ENCODE measurements at regions not wholly inside any gene's neighbourhood (a gene's known extent, or its start where the extent isn't known, plus 50 kb on each side); places are given as distances from the start of the nearest gene placed in this dataset.

GRCh38 chr9:88786291-88787079 is 204.8 kb upstream of the S1PR3 start:
- dilution Hi-C loops (cut with MboI; ENCODE audit: extremely low pct_ligation_motif_present, low sequenced_read_pairs) (no loop called here), intact Hi-C loops (cut with micrococcal nuclease) (no loop called here)
- no peaks in the 10 kb centered on the region for H3K36me3 ChIP-seq (ENCODE audit: control insufficient read depth in 2 of 2, extremely low read depth in 1 of 2, insufficient read depth in 2 of 2, low read length in 2 of 2)
- POLR2A ChIA-PET: no interaction called here
- no peak overlapping the region for H3K9ac ChIP-seq (replicated peaks; ENCODE audit: extremely low read depth, insufficient read depth, low read length)
- no peak for DNase-seq (ENCODE audit: low read depth, low spot score)
- no peak overlapping the region for H2AFZ ChIP-seq (ENCODE audit: low read depth, low read length)
- no peaks in the 10 kb centered on the region for H3K79me2 ChIP-seq (ENCODE audit: control insufficient read depth, insufficient read depth, low read length)
- CTCF ChIA-PET: interaction anchor here (1.1 to 1.2 kb wide), 2 partner anchors 184 to 215 kb away, joined by 3 to 4 read pairs; no protein-coding TSS in a partner anchor
- H3K27ac ChIP-seq (ENCODE audit: insufficient read depth, low read depth, low read length): no peak overlapping the region
- TF ChIP-seq CTCF (IDR thresholded peaks at IDR 0.05; ENCODE audit: extremely low read depth in 1 of 2, insufficient read depth in 1 of 2, low read depth in 1 of 2, low read length in 2 of 2) (no peak), GATA2 (IDR thresholded peaks at IDR 0.05; ENCODE audit: insufficient read depth, insufficient read length, low read depth, low read length) (no peak), JUN (IDR thresholded peaks at IDR 0.05; ENCODE audit: borderline replicate concordance, insufficient read depth, insufficient read length, low read depth) (no peak), POLR2AphosphoS5 (IDR thresholded peaks at IDR 0.05; ENCODE audit: insufficient read depth, low read depth, low read length) (no peak)
- TF ChIP-seq, protein P1, sequence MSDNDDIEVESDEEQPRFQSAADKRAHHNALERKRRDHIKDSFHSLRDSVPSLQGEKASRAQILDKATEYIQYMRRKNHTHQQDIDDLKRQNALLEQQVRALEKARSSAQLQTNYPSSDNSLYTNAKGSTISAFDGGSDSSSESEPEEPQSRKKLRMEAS (IDR thresholded peaks at IDR 0.05; ENCODE audit: insufficient read depth, insufficient read length): no peak
- H3K4me2 ChIP-seq (ENCODE audit: insufficient read depth, low read length): no peak overlapping the region
- H3K4me1 ChIP-seq (ENCODE audit: control insufficient read depth, extremely low read depth, insufficient read depth, low read length): peaks cover 13% of the 10 kb centered on the region
- H3K9me3 ChIP-seq (replicated peaks; ENCODE audit: control insufficient read depth, insufficient read depth, low read length): no peaks in the 10 kb centered on the region
- no TSS peak for BruUV-seq (replicated peaks)
- no peak for FAIRE-seq
- no peaks in the 10 kb centered on the region for H3K27me3 ChIP-seq (ENCODE audit: control insufficient read depth in 2 of 2, insufficient read depth in 2 of 2, low read length in 2 of 2)
- H3K9me1 ChIP-seq (replicated peaks; ENCODE audit: control insufficient read depth, extremely low read depth, insufficient read depth, low read length): no peaks in the 10 kb centered on the region
- no peak overlapping the region for H3K4me3 ChIP-seq (replicated peaks in 1 of 3; ENCODE audit: insufficient read depth in 1 of 3, low read depth in 1 of 3, low read length in 3 of 3)
- no peaks in the 10 kb centered on the region for H4K20me1 ChIP-seq (replicated peaks; ENCODE audit: control insufficient read depth, extremely low read depth, insufficient read depth, low read length)

All from endothelial cell of umbilical vein (primary cell).